HCT116 (cell line): ENCODE measurements at regions not wholly inside any gene's neighbourhood (a gene's known extent, or its start where the extent isn't known, plus 50 kb on each side); places are given as distances from the start of the nearest gene placed in this dataset.

Experiments used
- EZH2 ChIP-seq: fragments of 200-600 bp; sonication (generic); IDR thresholded peaks from 2 replicates; pipeline ENCODE4 v1.6.1; 2017; ENCODE audit warnings: antibody characterized with exemption, mixed run types
- FOSL1 ChIP-seq: IDR thresholded peaks from 2 replicates; pipeline ENCODE4 v1.6.1; 2012; ENCODE audit warnings: low read depth
- POLR2A ChIP-seq: IDR thresholded peaks from 2 replicates; pipeline ENCODE4 v1.7.0; 2011; ENCODE audit warnings: borderline replicate concordance; ENCODE audit not compliant: insufficient read depth, insufficient read length; ENCODE audit errors: extremely low read depth
- POLR2AphosphoS5 ChIP-seq: IDR thresholded peaks from 2 replicates; pipeline ENCODE4 v1.6.1; 2011; ENCODE audit warnings: mild to moderate bottlenecking, low read depth, low read length, moderate library complexity
- SP1 ChIP-seq: IDR thresholded peaks from 2 replicates; pipeline ENCODE4 v1.6.1; 2012; ENCODE audit warnings: low read depth
- YY1 ChIP-seq: IDR thresholded peaks from 2 replicates; pipeline ENCODE4 v1.6.1; 2011; ENCODE audit warnings: low read length, low read depth, moderate library complexity, mild to moderate bottlenecking; ENCODE audit not compliant: insufficient replicate concordance; ENCODE audit errors: extremely low read depth
- ZNF274 ChIP-seq: fragments of 200-500 bp; sonication (Bioruptor generic); IDR thresholded peaks from 2 replicates; pipeline ENCODE4 v1.6.1; 2014; ENCODE audit warnings: mild to moderate bottlenecking, low read depth, low read length, inconsistent platforms
- TF ChIP-seq, protein P1 (sequence below), 3 experiments: fragments of 200-600 bp in 1 of 3; sonication (generic) in 1 of 3; IDR thresholded peaks in 2 of 3; conservative IDR thresholded peaks in 1 of 3; 2 replicates each; pipeline ENCODE4 v1.5.1; 2012 to 2017; ENCODE audit warnings: low read depth in 2 of 3, low read length in 2 of 3, antibody characterized with exemption in 1 of 3, borderline replicate concordance in 1 of 3, control low read depth in 1 of 3, mild to moderate bottlenecking in 1 of 3, mixed read lengths in 1 of 3, mixed run types in 1 of 3, moderate library complexity in 1 of 3; ENCODE audit not compliant: insufficient read depth in 1 of 3
- TF ChIP-seq, protein P2 (sequence below): IDR thresholded peaks from 2 replicates; pipeline ENCODE4 v1.6.1; 2012

DNA sequence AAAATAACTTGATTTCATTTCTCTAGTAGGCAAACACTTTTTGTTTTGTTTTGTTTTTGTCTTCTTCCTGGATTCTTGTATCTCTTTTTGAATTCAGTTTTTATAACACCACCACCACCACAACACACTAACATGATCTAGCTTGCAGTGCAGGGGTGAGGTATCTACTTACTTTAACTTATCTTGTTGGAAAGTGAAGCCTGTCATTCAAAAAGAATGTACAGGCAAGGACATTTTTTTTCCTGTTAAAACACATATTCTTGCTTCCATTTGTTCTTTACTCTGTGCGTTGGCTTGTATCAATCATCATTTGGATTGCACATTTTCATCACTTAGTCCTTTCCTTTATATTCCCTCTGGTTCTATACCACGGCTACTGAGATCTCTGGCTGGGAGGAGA is 824.2 kb downstream of the PLCL1 start:
- TF ChIP-seq, protein P1, sequence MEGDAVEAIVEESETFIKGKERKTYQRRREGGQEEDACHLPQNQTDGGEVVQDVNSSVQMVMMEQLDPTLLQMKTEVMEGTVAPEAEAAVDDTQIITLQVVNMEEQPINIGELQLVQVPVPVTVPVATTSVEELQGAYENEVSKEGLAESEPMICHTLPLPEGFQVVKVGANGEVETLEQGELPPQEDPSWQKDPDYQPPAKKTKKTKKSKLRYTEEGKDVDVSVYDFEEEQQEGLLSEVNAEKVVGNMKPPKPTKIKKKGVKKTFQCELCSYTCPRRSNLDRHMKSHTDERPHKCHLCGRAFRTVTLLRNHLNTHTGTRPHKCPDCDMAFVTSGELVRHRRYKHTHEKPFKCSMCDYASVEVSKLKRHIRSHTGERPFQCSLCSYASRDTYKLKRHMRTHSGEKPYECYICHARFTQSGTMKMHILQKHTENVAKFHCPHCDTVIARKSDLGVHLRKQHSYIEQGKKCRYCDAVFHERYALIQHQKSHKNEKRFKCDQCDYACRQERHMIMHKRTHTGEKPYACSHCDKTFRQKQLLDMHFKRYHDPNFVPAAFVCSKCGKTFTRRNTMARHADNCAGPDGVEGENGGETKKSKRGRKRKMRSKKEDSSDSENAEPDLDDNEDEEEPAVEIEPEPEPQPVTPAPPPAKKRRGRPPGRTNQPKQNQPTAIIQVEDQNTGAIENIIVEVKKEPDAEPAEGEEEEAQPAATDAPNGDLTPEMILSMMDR (IDR thresholded peaks at IDR 0.05 in 2 of 3, conservative IDR thresholded peaks at IDR 0.05 in 1 of 3; ENCODE audit: borderline replicate concordance in 1 of 3, insufficient read depth in 1 of 3, low read depth in 2 of 3, low read length in 2 of 3): no peak
- TF ChIP-seq ZNF274 (no peak), POLR2A (no peak), EZH2 (no peak), YY1 (no peak), SP1 (no peak), POLR2AphosphoS5 (no peak), FOSL1 (no peak)
- TF ChIP-seq, protein P2, sequence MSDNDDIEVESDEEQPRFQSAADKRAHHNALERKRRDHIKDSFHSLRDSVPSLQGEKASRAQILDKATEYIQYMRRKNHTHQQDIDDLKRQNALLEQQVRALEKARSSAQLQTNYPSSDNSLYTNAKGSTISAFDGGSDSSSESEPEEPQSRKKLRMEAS: no peak
